ENCODE measurements at regions not wholly inside any gene's neighbourhood (a gene's known extent, or its start where the extent isn't known, plus 50 kb on each side); places are given as distances from the start of the nearest gene placed in this dataset.

- POLR2A ChIA-PET: no interaction called here
- CTCF ChIA-PET: no interaction called here
- H3K27ac Mint-ChIP-seq: no peak overlapping the region
Observed at GRCh38 chr4:78667764-78668163, 108.4 kb upstream of the BMP2K start.

More at GRCh38 chr4:78667764-78668163, 108.4 kb upstream of the BMP2K start:
- Mint-ChIP-seq H3K4me3 (no peak overlapping the region), H3K27me3 (ENCODE audit: low read depth) (peaks cover 6% of the 10 kb centered on the region; the same call in 1 of the 2 replicates), H3K36me3 (no peaks in the 10 kb centered on the region), H3K9me3 (no peaks in the 10 kb centered on the region), H3K4me1 (peaks cover 18% of the 10 kb centered on the region)
- no peak for ATAC-seq
- TF ChIP-seq ZBTB21 (CRISPR knock-in tag; IDR thresholded peaks at IDR 0.05; ENCODE audit: borderline replicate concordance) (no peak), IRF1 (CRISPR knock-in tag; IDR thresholded peaks at IDR 0.05) (no peak), ELF4 (CRISPR knock-in tag; IDR thresholded peaks at IDR 0.05; ENCODE audit: low read depth) (no peak), MXD4 (CRISPR knock-in tag; IDR thresholded peaks at IDR 0.05; ENCODE audit: borderline replicate concordance) (no peak), SOX15 (CRISPR knock-in tag; IDR thresholded peaks at IDR 0.05) (no peak), ZNF671 (CRISPR knock-in tag; IDR thresholded peaks at IDR 0.05) (no peak), EMX1 (CRISPR knock-in tag; IDR thresholded peaks at IDR 0.05) (no peak), TEAD4 (CRISPR knock-in tag; IDR thresholded peaks at IDR 0.05) (no peak), NFYB (CRISPR knock-in tag; conservative IDR thresholded peaks at IDR 0.05; ENCODE audit: low read depth) (no peak), AR (CRISPR knock-in tag; IDR thresholded peaks at IDR 0.05) (no peak), ZNF532 (CRISPR knock-in tag; IDR thresholded peaks at IDR 0.05; ENCODE audit: borderline replicate concordance) (no peak), E2F4 (CRISPR knock-in tag; IDR thresholded peaks at IDR 0.05; ENCODE audit: borderline replicate concordance, low read depth) (no peak)
- DNase-seq (ENCODE audit: low spot score): no peak

Data from WTC11 (cell line).